Adrenal gland (tissue), 9 donors: ENCODE measurements at regions not wholly inside any gene's neighbourhood (a gene's known extent, or its start where the extent isn't known, plus 50 kb on each side); places are given as distances from the start of the nearest gene placed in this dataset.

Experiments used
- DNase-seq, 7 donors: peaks; one replicate each; pipeline ENCODE4 v3.0.0-alpha.2; 2019 to 2020
- H3K27ac ChIP-seq, 5 donors: fragments of 200-600 bp; sonication (generic) in 4 of 5; 1 replicate in 3 of 5; 2 replicates in 2 of 5; pipeline versions ENCODE4 v1.5.1 to v1.8.0; 2016 to 2020; ENCODE audit warnings: mild to moderate bottlenecking in 1 of 5
- H3K27me3 ChIP-seq: fragments of 200-600 bp; 2 replicates; pipeline ENCODE4 v1.8.0; 2021
- H3K36me3 ChIP-seq, 2 donors: fragments of 200-600 bp; replicated peaks in 1 of 2; 1 replicate in 1 of 2; 2 replicates in 1 of 2; pipeline versions ENCODE4 v1.5.1 to v1.8.0; 2018 to 2022
- H3K4me1 ChIP-seq, 2 donors: fragments of 200-600 bp; replicated peaks in 1 of 2; 1 replicate in 1 of 2; 2 replicates in 1 of 2; pipeline versions ENCODE4 v1.5.1 to v1.8.0; 2018 to 2021
- H3K4me3 ChIP-seq, 4 donors: fragments of 200-600 bp; sonication (generic) in 3 of 4; one replicate each; pipeline ENCODE4 v1.5.1; 2016 to 2018
- H3K9me3 ChIP-seq, 3 donors: fragments of 200-600 bp; sonication (generic) in 1 of 3; replicated peaks in 1 of 3; 1 replicate in 2 of 3; 2 replicates in 1 of 3; pipeline versions ENCODE4 v1.5.1 to v1.8.0; 2016 to 2021
- POLR2A ChIP-seq, 2 donors: fragments of 450-650 bp; IDR thresholded peaks; one replicate each; pipeline ENCODE4 v1.6.1; 2017; ENCODE audit warnings: antibody characterized with exemption in 2 of 2, mild to moderate bottlenecking in 2 of 2, moderate library complexity in 1 of 2
- WGBS, 4 donors: extraction: QIAGEN DNeasy Blood & Tissue Kit in 2 of 4; methylation state at CpG; one replicate each; pipeline versions ENCODE4 v1.1.5 to v1.1.7; 2013 to 2017; 5-methylcytosine and 5-hydroxymethylcytosine counted together
- intact Hi-C, 2 donors: fragments of 100-400 bp; cut with DNase I; formaldehyde crosslinking; loops; one replicate each; pipeline versions ENCODE4 v1.14.1 to v1.15.0; 2022 to 2023
- TF ChIP-seq, protein P1 (sequence below), 6 experiments: fragments of 450-650 bp in 4 of 6; fragments of 200-600 bp in 2 of 6; sonication (generic) in 1 of 6; IDR thresholded peaks; 1 replicate in 5 of 6; 2 replicates in 1 of 6; pipeline versions ENCODE4 v1.5.1 to v1.8.0; 2016 to 2021; ENCODE audit warnings: antibody characterized with exemption in 6 of 6, mild to moderate bottlenecking in 2 of 6, moderate library complexity in 1 of 6
- donor health status: healthy with polysubstance abuse.
- donor health status: Bipolar disorder and iron deficiency.
- donor health status: DM: yes; HTN: yes; CAD: no.
- donor health status: DM: no; HTN: no; CAD: no.
- donor health status: DM: no; HTN: no; CAD: no.

DNA sequence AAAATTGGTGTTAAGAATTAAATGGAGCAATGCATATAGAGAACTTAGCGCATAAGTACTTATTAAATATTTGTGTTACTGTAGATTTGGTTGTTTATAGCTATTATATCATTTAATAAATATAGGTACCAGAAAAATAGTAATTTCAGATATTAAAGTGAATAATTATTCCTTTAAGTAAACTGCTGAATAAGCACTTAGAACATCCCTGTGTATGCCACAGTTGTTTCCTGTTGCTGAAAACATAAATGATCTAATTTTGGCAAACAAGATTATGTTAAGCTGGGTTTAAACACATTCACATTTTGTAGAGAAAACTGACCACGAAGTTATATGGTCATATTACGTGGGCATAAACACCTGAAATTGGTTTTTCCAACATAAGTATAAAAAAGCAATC lies 388.0 kb upstream of the ZNF804A start:
- no peak overlapping the region for H3K27ac ChIP-seq
- H3K36me3 ChIP-seq = no peaks in the 10 kb centered on the region
- WGBS, 4 donors = 68 to 77% (median 69%) methylated on average over 3 of the region's 3 CpGs
- no peaks in the 10 kb centered on the region for H3K4me1 ChIP-seq
- H3K4me3 ChIP-seq = no peak overlapping the region
- no peak for DNase-seq
- no peaks in the 10 kb centered on the region for H3K27me3 ChIP-seq
- TF ChIP-seq, protein P1, sequence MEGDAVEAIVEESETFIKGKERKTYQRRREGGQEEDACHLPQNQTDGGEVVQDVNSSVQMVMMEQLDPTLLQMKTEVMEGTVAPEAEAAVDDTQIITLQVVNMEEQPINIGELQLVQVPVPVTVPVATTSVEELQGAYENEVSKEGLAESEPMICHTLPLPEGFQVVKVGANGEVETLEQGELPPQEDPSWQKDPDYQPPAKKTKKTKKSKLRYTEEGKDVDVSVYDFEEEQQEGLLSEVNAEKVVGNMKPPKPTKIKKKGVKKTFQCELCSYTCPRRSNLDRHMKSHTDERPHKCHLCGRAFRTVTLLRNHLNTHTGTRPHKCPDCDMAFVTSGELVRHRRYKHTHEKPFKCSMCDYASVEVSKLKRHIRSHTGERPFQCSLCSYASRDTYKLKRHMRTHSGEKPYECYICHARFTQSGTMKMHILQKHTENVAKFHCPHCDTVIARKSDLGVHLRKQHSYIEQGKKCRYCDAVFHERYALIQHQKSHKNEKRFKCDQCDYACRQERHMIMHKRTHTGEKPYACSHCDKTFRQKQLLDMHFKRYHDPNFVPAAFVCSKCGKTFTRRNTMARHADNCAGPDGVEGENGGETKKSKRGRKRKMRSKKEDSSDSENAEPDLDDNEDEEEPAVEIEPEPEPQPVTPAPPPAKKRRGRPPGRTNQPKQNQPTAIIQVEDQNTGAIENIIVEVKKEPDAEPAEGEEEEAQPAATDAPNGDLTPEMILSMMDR (IDR thresholded peaks at IDR 0.05) = no peak
- no peak for TF ChIP-seq POLR2A (IDR thresholded peaks at IDR 0.05)
- H3K9me3 ChIP-seq = no peaks in the 10 kb centered on the region
- intact Hi-C loops = no loop called here

DNA sequence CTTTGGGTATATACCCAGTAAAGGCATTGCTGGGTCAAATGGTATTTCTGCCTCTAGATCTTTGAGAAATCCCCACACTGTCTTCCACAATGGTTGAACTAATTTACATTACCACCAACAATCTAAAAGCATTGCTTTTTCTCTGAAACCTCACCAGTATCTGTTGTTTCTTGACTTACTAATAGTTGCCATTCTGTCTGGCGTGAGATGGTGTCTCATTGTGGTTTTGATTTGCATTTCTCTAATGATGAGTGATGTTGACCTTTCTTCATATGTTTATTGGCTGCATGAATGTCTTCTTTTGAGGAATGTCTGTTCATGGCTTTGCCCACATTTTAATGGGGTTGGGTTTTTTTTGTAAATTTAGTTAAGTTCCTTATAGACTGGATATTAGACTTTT lies 382.6 kb upstream of the ZNF804A start:
- intact Hi-C loops = no loop called here
- H3K27me3 ChIP-seq = no peaks in the 10 kb centered on the region
- no peak for TF ChIP-seq POLR2A (IDR thresholded peaks at IDR 0.05)
- TF ChIP-seq, protein P1 (IDR thresholded peaks at IDR 0.05) = no peak
- no peak overlapping the region for H3K27ac ChIP-seq
- H3K9me3 ChIP-seq = no peaks in the 10 kb centered on the region
- no peak overlapping the region for H3K4me3 ChIP-seq
- 71 to 84% (median 81%) methylated on average over 1 of the region's 1 CpG for WGBS, 4 donors
- DNase-seq = no peak
- H3K4me1 ChIP-seq = no peaks in the 10 kb centered on the region
- H3K36me3 ChIP-seq = no peaks in the 10 kb centered on the region

DNA sequence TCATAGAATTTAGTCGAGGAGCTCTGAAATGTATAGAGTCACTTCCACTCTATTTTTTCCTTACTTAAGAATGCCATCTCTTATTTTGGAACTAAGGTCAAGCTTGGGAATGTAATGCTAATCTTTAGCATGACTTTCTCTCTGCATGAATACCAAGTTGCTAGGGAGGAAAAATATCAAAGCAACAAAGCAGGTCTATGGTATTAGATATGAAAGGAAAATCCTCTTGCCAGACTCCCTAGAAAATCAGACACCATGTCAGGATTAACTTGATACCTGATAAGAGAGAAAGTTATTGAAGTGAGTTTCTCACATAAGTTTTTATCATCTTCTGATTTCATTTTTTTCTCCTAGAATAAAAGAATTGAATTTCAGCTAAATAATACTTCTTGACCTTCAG lies 341.7 kb upstream of the ZNF804A start:
- no peak for TF ChIP-seq POLR2A (IDR thresholded peaks at IDR 0.05)
- TF ChIP-seq, protein P1 (IDR thresholded peaks at IDR 0.05) = no peak

DNA sequence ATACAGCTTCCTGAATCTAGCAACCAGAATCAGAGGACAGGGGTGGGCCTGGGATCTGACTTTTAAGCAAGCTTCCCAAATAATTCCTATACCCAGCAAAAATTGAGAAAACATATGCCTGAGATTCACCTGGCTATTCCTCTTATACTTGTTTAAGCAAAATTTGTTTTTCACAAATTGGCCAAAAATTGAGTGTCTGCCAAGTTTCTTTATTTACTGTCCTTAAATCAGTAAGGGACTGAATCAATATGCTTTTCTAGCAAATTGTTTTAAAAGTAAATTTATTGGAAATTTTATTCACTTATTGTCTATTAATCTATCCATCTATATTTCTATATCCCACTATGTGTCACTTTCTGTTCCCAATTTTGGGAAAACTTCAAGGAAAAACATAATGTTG lies 337.0 kb upstream of the ZNF804A start:
- Histone ChIP-seq H3K27ac (no peak overlapping the region), H3K4me1 (no peaks in the 10 kb centered on the region)
- TF ChIP-seq, protein P1 (IDR thresholded peaks at IDR 0.05) = no peak
- no peak for TF ChIP-seq POLR2A (IDR thresholded peaks at IDR 0.05)

More for the DNA sequence above, 341.7 kb upstream of the ZNF804A start:
- Histone ChIP-seq H3K36me3 (no peaks in the 10 kb centered on the region), H3K4me1 (no peaks in the 10 kb centered on the region), H3K27me3 (no peaks in the 10 kb centered on the region), H3K9me3 (no peaks in the 10 kb centered on the region), H3K4me3 (no peak overlapping the region), H3K27ac (no peak overlapping the region)
- intact Hi-C loops = no loop called here
- 40 to 64% (median 57%) methylated on average over 1 of the region's 1 CpG for WGBS, 4 donors
- DNase-seq = no peak

More for the DNA sequence above, 337.0 kb upstream of the ZNF804A start:
- no peaks in the 10 kb centered on the region for H3K27me3 ChIP-seq
- H3K9me3 ChIP-seq = no peaks in the 10 kb centered on the region
- H3K36me3 ChIP-seq = no peaks in the 10 kb centered on the region
- no peak for DNase-seq
- H3K4me3 ChIP-seq = no peak overlapping the region
- intact Hi-C loops = no loop called here
